GM12892 (cell line): ENCODE measurements at regions not wholly inside any gene's neighbourhood (a gene's known extent, or its start where the extent isn't known, plus 50 kb on each side); places are given as distances from the start of the nearest gene placed in this dataset.

Source experiments
- POLR2A ChIP-seq: IDR thresholded peaks from 2 replicates; pipeline ENCODE4 v1.6.1; 2011; ENCODE audit warnings: low read depth, low read length, control low read depth
- TAF1 ChIP-seq: IDR thresholded peaks from 2 replicates; pipeline ENCODE4 v1.6.1; 2011; ENCODE audit warnings: low read depth, mild to moderate bottlenecking, control low read depth, low read length, borderline replicate concordance

DNA sequence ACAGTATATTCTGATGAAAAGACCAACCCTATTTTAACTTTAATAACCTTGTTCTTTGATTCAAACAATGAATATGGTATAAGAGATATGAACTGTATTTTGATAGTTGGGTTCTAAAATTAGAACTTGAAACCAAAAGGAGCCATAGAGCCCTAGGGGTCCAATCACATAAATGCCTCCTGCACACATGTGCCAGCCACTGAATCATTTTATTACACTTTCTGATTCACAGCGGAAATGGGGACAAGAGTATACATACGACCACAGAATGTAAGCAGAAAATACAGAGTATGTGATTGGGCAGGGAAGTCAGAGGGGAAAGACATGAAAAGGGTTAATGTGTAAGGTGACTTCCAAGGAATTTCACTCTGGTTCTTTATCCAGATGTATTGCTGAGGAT, 1000.2 kb downstream of the NR2F1-AS1 start:
- TF ChIP-seq TAF1 (no peak), POLR2A (no peak)
